ENCODE measurements at regions not wholly inside any gene's neighbourhood (a gene's known extent, or its start where the extent isn't known, plus 50 kb on each side); places are given as distances from the start of the nearest gene placed in this dataset.

- H3K27me3 Mint-ChIP-seq: no peaks in the 10 kb centered on the region
- H3K36me3 ChIP-seq (ENCODE audit: insufficient read depth, low read length): no peaks in the 10 kb centered on the region
- peaks cover 3% of the 10 kb centered on the region for H3K4me1 ChIP-seq (ENCODE audit: insufficient read depth, low read length)
- ChIA-PET CTCF (no interaction called here), POLR2A (no interaction called here)
- H3K27me3 ChIP-seq (ENCODE audit: control insufficient read depth in 1 of 2, insufficient read depth in 2 of 2, low read length in 2 of 2): no peaks in the 10 kb centered on the region
- H3K9me3 ChIP-seq (ENCODE audit: control insufficient read depth in 1 of 2, insufficient read depth in 1 of 2, low read length in 2 of 2): no peaks in the 10 kb centered on the region
- no peak overlapping the region for H3K27ac Mint-ChIP-seq
- no peaks in the 10 kb centered on the region for H3K36me3 Mint-ChIP-seq (ENCODE audit: low read depth)
- peaks cover 10% of the 10 kb centered on the region for H3K4me1 Mint-ChIP-seq (ENCODE audit: low read depth)
- H3K4me3 ChIP-seq (ENCODE audit: low read length): no peak overlapping the region
- no peak for ATAC-seq (ENCODE audit: poor library complexity)
- H3K4me3 Mint-ChIP-seq: no peak overlapping the region
- no peak for TF ChIP-seq CTCF (IDR thresholded peaks at IDR 0.05)
- peaks cover 3% of the 10 kb centered on the region for H3K9me3 Mint-ChIP-seq
- no peak overlapping the region for H3K27ac ChIP-seq (ENCODE audit: low read depth in 1 of 2, low read length in 2 of 2)
- DNase-seq: no peak
- intact Hi-C loops (cut with DNase I, micrococcal nuclease): no loop called here
Observed at GRCh38 chr5:100668511-100668910, 133.3 kb downstream of the FAM174A start.

GRCh38 chr5:100676817-100677631, 141.8 kb downstream of the FAM174A start:
- TF ChIP-seq CTCF (IDR thresholded peaks at IDR 0.05): no peak
- DNase-seq (no peak), ATAC-seq (ENCODE audit: poor library complexity) (no peak)
- no peaks in the 10 kb centered on the region for H3K36me3 Mint-ChIP-seq (ENCODE audit: low read depth)
- H3K4me1 Mint-ChIP-seq (ENCODE audit: low read depth): no peaks in the 10 kb centered on the region
- Histone ChIP-seq H3K36me3 (ENCODE audit: insufficient read depth, low read length) (no peaks in the 10 kb centered on the region), H3K4me1 (ENCODE audit: insufficient read depth, low read length) (no peaks in the 10 kb centered on the region), H3K9me3 (ENCODE audit: control insufficient read depth in 1 of 2, insufficient read depth in 1 of 2, low read length in 2 of 2) (no peaks in the 10 kb centered on the region), H3K27me3 (ENCODE audit: control insufficient read depth in 1 of 2, insufficient read depth in 2 of 2, low read length in 2 of 2) (no peaks in the 10 kb centered on the region), H3K27ac (ENCODE audit: low read depth in 1 of 2, low read length in 2 of 2) (no peak overlapping the region), H3K4me3 (ENCODE audit: low read length) (no peak overlapping the region)
- peaks cover 16% of the 10 kb centered on the region for H3K9me3 Mint-ChIP-seq
- H3K4me3 Mint-ChIP-seq: no peak overlapping the region
- CTCF ChIA-PET: no interaction called here
- POLR2A ChIA-PET: no interaction called here
- H3K27ac Mint-ChIP-seq: no peak overlapping the region
- H3K27me3 Mint-ChIP-seq: no peaks in the 10 kb centered on the region
- intact Hi-C loops (cut with DNase I, micrococcal nuclease): no loop called here

GRCh38 chr5:100682625-100683024, 147.5 kb downstream of the FAM174A start:
- POLR2A ChIA-PET: no interaction called here

More at GRCh38 chr5:100682625-100683024, 147.5 kb downstream of the FAM174A start:
- H3K9me3 Mint-ChIP-seq: peaks cover 26% of the 10 kb centered on the region
- no peaks in the 10 kb centered on the region for H3K4me1 Mint-ChIP-seq (ENCODE audit: low read depth)
- intact Hi-C loops (cut with DNase I, micrococcal nuclease): no loop called here
- no peaks in the 10 kb centered on the region for H3K27me3 ChIP-seq (ENCODE audit: control insufficient read depth in 1 of 2, insufficient read depth in 2 of 2, low read length in 2 of 2)
- peaks cover 6 to 15% of the 10 kb centered on the region in 2 experiments for H3K9me3 ChIP-seq (ENCODE audit: control insufficient read depth in 1 of 2, insufficient read depth in 1 of 2, low read length in 2 of 2)
- no peak overlapping the region for H3K27ac ChIP-seq (ENCODE audit: low read depth in 1 of 2, low read length in 2 of 2)
- H3K27ac Mint-ChIP-seq: no peak overlapping the region
- TF ChIP-seq CTCF (IDR thresholded peaks at IDR 0.05): no peak
- H3K27me3 Mint-ChIP-seq: no peaks in the 10 kb centered on the region
- DNase-seq: no peak
- CTCF ChIA-PET: no interaction called here
- no peak overlapping the region for H3K4me3 Mint-ChIP-seq
- H3K36me3 ChIP-seq (ENCODE audit: insufficient read depth, low read length): no peaks in the 10 kb centered on the region
- H3K4me3 ChIP-seq (ENCODE audit: low read length): no peak overlapping the region
- no peaks in the 10 kb centered on the region for H3K4me1 ChIP-seq (ENCODE audit: insufficient read depth, low read length)
- ATAC-seq (ENCODE audit: poor library complexity): no peak
- H3K36me3 Mint-ChIP-seq (ENCODE audit: low read depth): no peaks in the 10 kb centered on the region
